ENCODE measurements at regions not wholly inside any gene's neighbourhood (a gene's known extent, or its start where the extent isn't known, plus 50 kb on each side); places are given as distances from the start of the nearest gene placed in this dataset.

DNA sequence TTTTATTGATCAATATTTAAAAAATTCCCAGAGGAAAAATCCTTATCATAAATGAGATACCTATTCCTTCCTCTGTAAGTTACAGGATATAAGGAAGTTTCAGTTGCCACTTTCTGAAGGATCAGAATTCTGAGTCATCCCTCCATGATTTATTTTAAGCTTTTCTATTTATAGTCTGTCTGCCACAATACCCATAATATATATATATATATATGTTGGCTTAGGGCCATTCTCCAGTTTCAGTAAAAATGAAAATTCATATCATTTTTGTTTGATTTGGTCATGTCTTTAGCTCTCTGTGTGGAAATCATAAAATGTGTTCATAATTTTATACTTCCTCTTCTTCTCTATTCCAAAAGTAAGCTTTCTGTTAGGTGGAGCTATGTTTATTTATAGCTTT lies 215.8 kb upstream of the CYLC2 start:
- TF ChIP-seq, protein P1, sequence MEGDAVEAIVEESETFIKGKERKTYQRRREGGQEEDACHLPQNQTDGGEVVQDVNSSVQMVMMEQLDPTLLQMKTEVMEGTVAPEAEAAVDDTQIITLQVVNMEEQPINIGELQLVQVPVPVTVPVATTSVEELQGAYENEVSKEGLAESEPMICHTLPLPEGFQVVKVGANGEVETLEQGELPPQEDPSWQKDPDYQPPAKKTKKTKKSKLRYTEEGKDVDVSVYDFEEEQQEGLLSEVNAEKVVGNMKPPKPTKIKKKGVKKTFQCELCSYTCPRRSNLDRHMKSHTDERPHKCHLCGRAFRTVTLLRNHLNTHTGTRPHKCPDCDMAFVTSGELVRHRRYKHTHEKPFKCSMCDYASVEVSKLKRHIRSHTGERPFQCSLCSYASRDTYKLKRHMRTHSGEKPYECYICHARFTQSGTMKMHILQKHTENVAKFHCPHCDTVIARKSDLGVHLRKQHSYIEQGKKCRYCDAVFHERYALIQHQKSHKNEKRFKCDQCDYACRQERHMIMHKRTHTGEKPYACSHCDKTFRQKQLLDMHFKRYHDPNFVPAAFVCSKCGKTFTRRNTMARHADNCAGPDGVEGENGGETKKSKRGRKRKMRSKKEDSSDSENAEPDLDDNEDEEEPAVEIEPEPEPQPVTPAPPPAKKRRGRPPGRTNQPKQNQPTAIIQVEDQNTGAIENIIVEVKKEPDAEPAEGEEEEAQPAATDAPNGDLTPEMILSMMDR (IDR thresholded peaks at IDR 0.05), result no peak
- TF ChIP-seq EP300 (IDR thresholded peaks at IDR 0.05) (no peak), POLR2AphosphoS5 (IDR thresholded peaks at IDR 0.05) (no peak)
